Uterus (tissue), 2 donors: ENCODE measurements at regions not wholly inside any gene's neighbourhood (a gene's known extent, or its start where the extent isn't known, plus 50 kb on each side); places are given as distances from the start of the nearest gene placed in this dataset.

Experiments
- CTCF ChIP-seq, 4 experiments: fragments of 200-600 bp in 2 of 4; fragments of 450-650 bp in 2 of 4; sonication (generic) in 2 of 4; IDR thresholded peaks; one replicate each; pipeline ENCODE4 v1.5.1; 2016 to 2019; ENCODE audit warnings: antibody characterized with exemption in 4 of 4, mild to moderate bottlenecking in 2 of 4, moderate library complexity in 1 of 4
- POLR2A ChIP-seq, 2 donors: fragments of 450-650 bp; IDR thresholded peaks; one replicate each; pipeline ENCODE4 v1.6.1; 2016; ENCODE audit warnings: antibody characterized with exemption in 2 of 2, mild to moderate bottlenecking in 1 of 2, moderate library complexity in 1 of 2

- TF ChIP-seq CTCF (IDR thresholded peaks at IDR 0.05) (no peak), POLR2A (IDR thresholded peaks at IDR 0.05) (no peak)
Observed at GRCh38 chr15:98178861-98179260, 218.4 kb downstream of the ARRDC4 start.
